ENCODE measurements at regions not wholly inside any gene's neighbourhood (a gene's known extent, or its start where the extent isn't known, plus 50 kb on each side); places are given as distances from the start of the nearest gene placed in this dataset.
A peak's percentile ranks its signal among the peaks of the same experiment; 100 is the strongest.

- Histone ChIP-seq H3K14ac (ENCODE audit: low read length in 2 of 2) (no peak overlapping the region), H3K27me3 (ENCODE audit: control insufficient read depth in 1 of 2, insufficient read depth in 1 of 2, low read length in 2 of 2) (no peaks in the 10 kb centered on the region), H3K4me1 (ENCODE audit: control insufficient read depth, insufficient read depth, low read depth, low read length) (no peaks in the 10 kb centered on the region), H3K4me3 (ENCODE audit: insufficient read depth in 1 of 2, low read depth in 1 of 2, low read length in 2 of 2) (no peak overlapping the region), H3K36me3 (ENCODE audit: control insufficient read depth in 1 of 2, insufficient read depth in 2 of 2, low read depth in 1 of 2, low read length in 2 of 2) (no peaks in the 10 kb centered on the region), H3K9me3 (ENCODE audit: control insufficient read depth, low read length) (no peaks in the 10 kb centered on the region), H2BK120ac (ENCODE audit: low read depth, low read length) (no peak overlapping the region), H3K23ac (ENCODE audit: low read length in 2 of 2) (no peak overlapping the region), H2AFZ (ENCODE audit: low read depth, low read length) (no peak overlapping the region), H2AK5ac (ENCODE audit: low read length, severe bottlenecking) (no peak overlapping the region), H2BK12ac (ENCODE audit: low read length in 2 of 2) (no peak overlapping the region), H3K4me2 (ENCODE audit: low read length, poor library complexity, severe bottlenecking) (no peak overlapping the region), H3K18ac (ENCODE audit: low read depth in 1 of 2, low read length in 2 of 2) (no peak overlapping the region), H4K91ac (ENCODE audit: low read length) (no peak overlapping the region), H3K79me1 (replicated peaks; ENCODE audit: low read length, poor library complexity, severe bottlenecking) (no peaks in the 10 kb centered on the region), H3K9ac (ENCODE audit: low read length) (no peak overlapping the region), H4K8ac (ENCODE audit: low read length) (no peak overlapping the region), H2BK5ac (ENCODE audit: low read depth, low read length, poor library complexity, severe bottlenecking) (no peak overlapping the region), H2BK15ac (ENCODE audit: low read depth, poor library complexity, severe bottlenecking) (no peak overlapping the region), H3K4ac (ENCODE audit: low read depth in 1 of 2, low read length in 2 of 2) (no peak overlapping the region), H3K27ac (ENCODE audit: low read length, poor library complexity, severe bottlenecking) (no peak overlapping the region)
- 67% methylated on average over 2 of the region's 5 CpGs for WGBS
- DNase-seq, result no peak
Observed at GRCh38 chr11:80451105-80451504, 1010.3 kb upstream of the TENM4 start.

GRCh38 chr11:80448709-80449108 lies 1007.9 kb upstream of the TENM4 start:
- Histone ChIP-seq H4K91ac (ENCODE audit: low read length) (no peak overlapping the region), H3K27me3 (ENCODE audit: control insufficient read depth in 1 of 2, insufficient read depth in 1 of 2, low read length in 2 of 2) (no peaks in the 10 kb centered on the region), H2AFZ (ENCODE audit: low read depth, low read length) (no peak overlapping the region), H3K9ac (ENCODE audit: low read length) (no peak overlapping the region), H3K18ac (ENCODE audit: low read depth in 1 of 2, low read length in 2 of 2) (no peak overlapping the region), H3K4me1 (ENCODE audit: control insufficient read depth, insufficient read depth, low read depth, low read length) (no peaks in the 10 kb centered on the region), H2BK5ac (ENCODE audit: low read depth, low read length, poor library complexity, severe bottlenecking) (no peak overlapping the region), H2BK12ac (ENCODE audit: low read length in 2 of 2) (no peak overlapping the region), H3K14ac (ENCODE audit: low read length in 2 of 2) (no peak overlapping the region), H3K36me3 (ENCODE audit: control insufficient read depth in 1 of 2, insufficient read depth in 2 of 2, low read depth in 1 of 2, low read length in 2 of 2) (no peaks in the 10 kb centered on the region), H3K4me2 (ENCODE audit: low read length, poor library complexity, severe bottlenecking) (no peak overlapping the region), H3K4me3 (ENCODE audit: insufficient read depth in 1 of 2, low read depth in 1 of 2, low read length in 2 of 2) (no peak overlapping the region), H2BK15ac (ENCODE audit: low read depth, poor library complexity, severe bottlenecking) (no peak overlapping the region), H3K79me1 (replicated peaks; ENCODE audit: low read length, poor library complexity, severe bottlenecking) (no peaks in the 10 kb centered on the region), H3K9me3 (ENCODE audit: control insufficient read depth, low read length) (no peaks in the 10 kb centered on the region), H2BK120ac (ENCODE audit: low read depth, low read length) (no peak overlapping the region), H4K8ac (ENCODE audit: low read length) (no peak overlapping the region), H2AK5ac (ENCODE audit: low read length, severe bottlenecking) (no peak overlapping the region), H3K27ac (ENCODE audit: low read length, poor library complexity, severe bottlenecking) (no peak overlapping the region), H3K23ac (ENCODE audit: low read length in 2 of 2) (no peak overlapping the region), H3K4ac (ENCODE audit: low read depth in 1 of 2, low read length in 2 of 2) (no peak overlapping the region)
- WGBS, result 69% methylated on average over 2 of the region's 2 CpGs
- no peak for DNase-seq

GRCh38 chr11:80443177-80443576 lies 1002.3 kb upstream of the TENM4 start:
- Histone ChIP-seq H3K4me2 (ENCODE audit: low read length, poor library complexity, severe bottlenecking) (no peak overlapping the region), H3K36me3 (ENCODE audit: control insufficient read depth in 1 of 2, insufficient read depth in 2 of 2, low read depth in 1 of 2, low read length in 2 of 2) (no peaks in the 10 kb centered on the region), H3K9ac (ENCODE audit: low read length) (no peak overlapping the region), H3K9me3 (ENCODE audit: control insufficient read depth, low read length) (no peaks in the 10 kb centered on the region), H3K4ac (ENCODE audit: low read depth in 1 of 2, low read length in 2 of 2) (no peak overlapping the region), H2AK5ac (ENCODE audit: low read length, severe bottlenecking) (no peak overlapping the region), H2AFZ (ENCODE audit: low read depth, low read length) (no peak overlapping the region), H4K8ac (ENCODE audit: low read length) (no peak overlapping the region), H3K27ac (ENCODE audit: low read length, poor library complexity, severe bottlenecking) (no peak overlapping the region), H3K14ac (ENCODE audit: low read length in 2 of 2) (no peak overlapping the region), H3K23ac (ENCODE audit: low read length in 2 of 2) (no peak overlapping the region), H3K18ac (ENCODE audit: low read depth in 1 of 2, low read length in 2 of 2) (no peak overlapping the region), H4K91ac (ENCODE audit: low read length) (no peak overlapping the region), H3K4me3 (ENCODE audit: insufficient read depth in 1 of 2, low read depth in 1 of 2, low read length in 2 of 2) (no peak overlapping the region), H2BK12ac (ENCODE audit: low read length in 2 of 2) (no peak overlapping the region), H2BK15ac (ENCODE audit: low read depth, poor library complexity, severe bottlenecking) (no peak overlapping the region), H2BK5ac (ENCODE audit: low read depth, low read length, poor library complexity, severe bottlenecking) (no peak overlapping the region), H3K4me1 (ENCODE audit: control insufficient read depth, insufficient read depth, low read depth, low read length) (no peaks in the 10 kb centered on the region), H3K27me3 (ENCODE audit: control insufficient read depth in 1 of 2, insufficient read depth in 1 of 2, low read length in 2 of 2) (no peaks in the 10 kb centered on the region), H3K79me1 (replicated peaks; ENCODE audit: low read length, poor library complexity, severe bottlenecking) (no peaks in the 10 kb centered on the region), H2BK120ac (ENCODE audit: low read depth, low read length) (no peak overlapping the region)
- WGBS, result no CpG with 5 or more reads among the region's 2 CpGs
- DNase-seq, result peak; percentile 37

- Histone ChIP-seq H2BK120ac (ENCODE audit: low read depth, low read length) (no peak overlapping the region), H3K36me3 (ENCODE audit: control insufficient read depth in 1 of 2, insufficient read depth in 2 of 2, low read depth in 1 of 2, low read length in 2 of 2) (no peaks in the 10 kb centered on the region), H3K23ac (ENCODE audit: low read length in 2 of 2) (no peak overlapping the region), H2BK5ac (ENCODE audit: low read depth, low read length, poor library complexity, severe bottlenecking) (no peak overlapping the region), H3K27me3 (ENCODE audit: control insufficient read depth in 1 of 2, insufficient read depth in 1 of 2, low read length in 2 of 2) (no peaks in the 10 kb centered on the region), H4K91ac (ENCODE audit: low read length) (no peak overlapping the region), H3K4me2 (ENCODE audit: low read length, poor library complexity, severe bottlenecking) (no peak overlapping the region), H2AFZ (ENCODE audit: low read depth, low read length) (no peak overlapping the region), H3K4me3 (ENCODE audit: insufficient read depth in 1 of 2, low read depth in 1 of 2, low read length in 2 of 2) (no peak overlapping the region), H3K27ac (ENCODE audit: low read length, poor library complexity, severe bottlenecking) (no peak overlapping the region), H2BK12ac (ENCODE audit: low read length in 2 of 2) (no peak overlapping the region), H3K18ac (ENCODE audit: low read depth in 1 of 2, low read length in 2 of 2) (no peak overlapping the region), H4K8ac (ENCODE audit: low read length) (no peak overlapping the region), H3K9ac (ENCODE audit: low read length) (no peak overlapping the region), H2AK5ac (ENCODE audit: low read length, severe bottlenecking) (no peak overlapping the region), H3K4ac (ENCODE audit: low read depth in 1 of 2, low read length in 2 of 2) (no peak overlapping the region), H3K9me3 (ENCODE audit: control insufficient read depth, low read length) (no peaks in the 10 kb centered on the region), H3K4me1 (ENCODE audit: control insufficient read depth, insufficient read depth, low read depth, low read length) (no peaks in the 10 kb centered on the region), H3K79me1 (replicated peaks; ENCODE audit: low read length, poor library complexity, severe bottlenecking) (no peaks in the 10 kb centered on the region), H3K14ac (ENCODE audit: low read length in 2 of 2) (no peak overlapping the region), H2BK15ac (ENCODE audit: low read depth, poor library complexity, severe bottlenecking) (no peak overlapping the region)
- 47% methylated on average over 3 of the region's 3 CpGs for WGBS
- DNase-seq, result peak; percentile 33
Observed at GRCh38 chr11:80441821-80442220, 1001.0 kb upstream of the TENM4 start.
